WI38 (cell line): ENCODE measurements at regions not wholly inside any gene's neighbourhood (a gene's known extent, or its start where the extent isn't known, plus 50 kb on each side); places are given as distances from the start of the nearest gene placed in this dataset.
"Not testable (repeated sequence)": the region's sequence is repeated elsewhere in the genome, so short reads cannot be mapped to it uniquely, and the experiment has no call there.

Experiments used
- H3K4me3 ChIP-seq: 2 replicates; pipeline ENCODE4 v1.5.1; 2011; ENCODE audit warnings: low read depth, mild to moderate bottlenecking, control low read depth, low read length
- CTCF ChIP-seq: IDR thresholded peaks from 2 replicates; pipeline ENCODE4 v1.5.1; 2012; ENCODE audit warnings: low read depth, mild to moderate bottlenecking, control low read depth, low read length

GRCh38 chr6:48959251-48960060, 503.6 kb downstream of the MMUT start:
- no peak for TF ChIP-seq CTCF
- H3K4me3 ChIP-seq: no peak overlapping the region

- no peak for TF ChIP-seq CTCF
- no peak overlapping the region for H3K4me3 ChIP-seq
These were observed 505.3 kb downstream of the MMUT start for GRCh38 chr6:48957781-48958180.

- H3K4me3 ChIP-seq: no peak overlapping the region
- TF ChIP-seq CTCF: no peak
These were observed 511.1 kb downstream of the MMUT start for GRCh38 chr6:48951917-48952316.

- H3K4me3 ChIP-seq: not testable (repeated sequence)
These were observed 518.8 kb downstream of the MMUT start for GRCh38 chr6:48944276-48944675.

GRCh38 chr6:48933136-48933535, 529.9 kb downstream of the MMUT start:
- TF ChIP-seq CTCF: no peak
- H3K4me3 ChIP-seq: no peak overlapping the region

- no peak for TF ChIP-seq CTCF
- no peak overlapping the region for H3K4me3 ChIP-seq
These were observed 534.1 kb downstream of the MMUT start for GRCh38 chr6:48928937-48929336.

GRCh38 chr6:48922837-48923236, 540.2 kb downstream of the MMUT start:
- no peak overlapping the region for H3K4me3 ChIP-seq
- no peak for TF ChIP-seq CTCF

- no peak for TF ChIP-seq CTCF
- H3K4me3 ChIP-seq: no peak overlapping the region
These were observed 543.5 kb downstream of the MMUT start for GRCh38 chr6:48919555-48919954.
